HCT116 (cell line): ENCODE measurements at regions not wholly inside any gene's neighbourhood (a gene's known extent, or its start where the extent isn't known, plus 50 kb on each side); places are given as distances from the start of the nearest gene placed in this dataset.

Experiments
- ATAC-seq: fragments of 200-7000 bp; cut with Tn5 transposase; 2 replicates; pipeline ENCODE4 v1.9.1; 2020; ENCODE audit warnings: mild to moderate bottlenecking, moderate library complexity
- BruUV-seq: library from RNA; stranded (reverse); fragments of 400-500 nt; replicated peaks from 2 replicates; lab custom pipeline; 2021; lab: Mats Ljungman, UMichigan
- CTCF ChIA-PET: fragments of 300-600 bp; sonication (Branson Sonifier 250); formaldehyde crosslinking; loops from one replicate; lab custom pipeline; 2021; ENCODE audit warnings: antibody characterized with exemption; lab: Charles Lee
- POLR2A ChIA-PET: fragments of 300-600, 350-600 bp; sonication (Branson Sonifier 250); formaldehyde crosslinking; loops from one replicate; lab custom pipeline; 2021; ENCODE audit warnings: antibody characterized with exemption; lab: Charles Lee
- RAD21 ChIA-PET, 2 experiments: fragments of 300-600 bp; sonication (Branson Sonifier 250); formaldehyde crosslinking; loops; one replicate each; lab custom pipeline; 2023; ENCODE audit warnings: low total read pairs in 2 of 2; ENCODE audit not compliant: uncharacterized antibody in 2 of 2, unreplicated experiment in 2 of 2, low non-redundant PET in 1 of 2; lab: Charles Lee
- DNase-seq: peaks from one replicate; pipeline ENCODE4 v3.0.0-alpha.2; 2010; ENCODE audit warnings: low read depth, low spot score
- H2AFZ ChIP-seq: fragments of 200-600 bp; shearing (Covaris generic), sonication (generic); 2 replicates; pipeline ENCODE4 v1.6.1; 2017; ENCODE audit warnings: low read depth, mixed run types, mixed read lengths, antibody characterized with exemption, low read length; ENCODE audit not compliant: poor library complexity, severe bottlenecking
- H3K27ac ChIP-seq: 2 replicates; pipeline ENCODE4 v1.5.1; 2012; ENCODE audit warnings: low read depth, low read length
- H3K27me3 ChIP-seq: fragments of 200-600 bp; sonication (generic); 2 replicates; pipeline ENCODE4 v1.6.1; 2016; ENCODE audit warnings: mixed run types, low read length, mixed read lengths; ENCODE audit not compliant: insufficient read depth
- H3K36me3 ChIP-seq, 2 experiments: fragments of 200-500 bp in 1 of 2; fragments of 200-600 bp in 1 of 2; sonication (Bioruptor generic) in 1 of 2; sonication (generic) in 1 of 2; 2 replicates each; pipeline versions ENCODE4 v1.5.1 to v1.6.1; 2014 to 2016; ENCODE audit warnings: low read length in 2 of 2, inconsistent platforms in 1 of 2, mixed read lengths in 1 of 2, mixed run types in 1 of 2; ENCODE audit not compliant: insufficient read depth in 2 of 2, control insufficient read depth in 1 of 2
- H3K4me1 ChIP-seq, 2 experiments: fragments of 200-600 bp in 1 of 2; sonication (generic) in 1 of 2; 2 replicates each; pipeline versions ENCODE4 v1.5.1 to v1.6.1; 2012 to 2017; ENCODE audit warnings: low read length in 2 of 2, inconsistent platforms in 1 of 2, mild to moderate bottlenecking in 1 of 2, mixed read lengths in 1 of 2, mixed run types in 1 of 2, moderate library complexity in 1 of 2; ENCODE audit not compliant: insufficient read depth in 2 of 2, control insufficient read depth in 1 of 2
- H3K4me2 ChIP-seq: fragments of 200-600 bp; sonication (generic); 2 replicates; pipeline ENCODE4 v1.6.1; 2017; ENCODE audit warnings: mixed run types, low read length, mixed read lengths
- H3K4me3 ChIP-seq, 2 experiments: fragments of 200-600 bp in 1 of 2; sonication (generic) in 1 of 2; replicated peaks in 1 of 2; 2 replicates each; pipeline ENCODE4 v1.5.1; 2011 to 2016; ENCODE audit warnings: low read length in 2 of 2, control low read depth in 1 of 2, low read depth in 1 of 2, mild to moderate bottlenecking in 1 of 2, mixed read lengths in 1 of 2, mixed run types in 1 of 2
- H3K79me2 ChIP-seq: fragments of 200-600 bp; sonication (generic); 2 replicates; pipeline ENCODE4 v1.6.1; 2017; ENCODE audit warnings: mild to moderate bottlenecking, mixed run types, low read length, moderate library complexity, mixed read lengths; ENCODE audit not compliant: insufficient read depth
- H3K9ac ChIP-seq: fragments of 200-600 bp; sonication (generic); 2 replicates; pipeline ENCODE4 v1.6.1; 2016; ENCODE audit warnings: low read length, mixed read lengths
- H3K9me2 ChIP-seq: fragments of 200-600 bp; sonication (generic), shearing (Covaris generic); 2 replicates; pipeline ENCODE4 v1.6.1; 2017; ENCODE audit warnings: mixed run types, mild to moderate bottlenecking, moderate library complexity; ENCODE audit not compliant: insufficient read depth
- H3K9me3 ChIP-seq, 2 experiments: fragments of 200-500 bp in 1 of 2; fragments of 200-600 bp in 1 of 2; sonication (Bioruptor generic) in 1 of 2; sonication (generic) in 1 of 2; 2 replicates each; pipeline ENCODE4 v1.6.1; 2014 to 2017; ENCODE audit warnings: low read length in 2 of 2, mixed read lengths in 2 of 2, inconsistent platforms in 1 of 2, low read depth in 1 of 2, mild to moderate bottlenecking in 1 of 2, mixed run types in 1 of 2, moderate library complexity in 1 of 2; ENCODE audit not compliant: control insufficient read depth in 1 of 2, insufficient read depth in 1 of 2
- H4K20me1 ChIP-seq: fragments of 200-600 bp; sonication (generic), shearing (Covaris generic); 2 replicates; pipeline ENCODE4 v1.6.1; 2017; ENCODE audit warnings: mixed run types, mild to moderate bottlenecking, moderate library complexity; ENCODE audit not compliant: insufficient read depth
- ATF3 ChIP-seq: IDR thresholded peaks from 2 replicates; pipeline ENCODE4 v1.6.1; 2012
- CBX3 ChIP-seq: IDR thresholded peaks from 2 replicates; pipeline ENCODE4 v1.6.1; 2012; ENCODE audit warnings: low read depth
- CTCF ChIP-seq, 3 experiments: fragments of 200-600 bp in 1 of 3; sonication (generic) in 1 of 3; IDR thresholded peaks in 2 of 3; conservative IDR thresholded peaks in 1 of 3; 2 replicates each; pipeline ENCODE4 v1.5.1; 2012 to 2017; ENCODE audit warnings: low read depth in 2 of 3, low read length in 2 of 3, antibody characterized with exemption in 1 of 3, borderline replicate concordance in 1 of 3, control low read depth in 1 of 3, mild to moderate bottlenecking in 1 of 3, mixed read lengths in 1 of 3, mixed run types in 1 of 3, moderate library complexity in 1 of 3; ENCODE audit not compliant: insufficient read depth in 1 of 3
- EGR1 ChIP-seq: IDR thresholded peaks from 2 replicates; pipeline ENCODE4 v1.6.1; 2012; ENCODE audit warnings: low read depth
- ELF1 ChIP-seq: IDR thresholded peaks from 2 replicates; pipeline ENCODE4 v1.6.1; 2012; ENCODE audit warnings: low read depth, borderline replicate concordance
- EZH2 ChIP-seq: fragments of 200-600 bp; sonication (generic); IDR thresholded peaks from 2 replicates; pipeline ENCODE4 v1.6.1; 2017; ENCODE audit warnings: antibody characterized with exemption, mixed run types
- EZH2phosphoT487 ChIP-seq: fragments of 200-600 bp; IDR thresholded peaks from 2 replicates; pipeline ENCODE4 v1.6.1; 2018; ENCODE audit warnings: antibody characterized with exemption, borderline replicate concordance
- FOSL1 ChIP-seq: IDR thresholded peaks from 2 replicates; pipeline ENCODE4 v1.6.1; 2012; ENCODE audit warnings: low read depth
- MAX ChIP-seq: IDR thresholded peaks from 2 replicates; pipeline ENCODE4 v1.6.1; 2012
- POLR2AphosphoS5 ChIP-seq: IDR thresholded peaks from 2 replicates; pipeline ENCODE4 v1.6.1; 2011; ENCODE audit warnings: mild to moderate bottlenecking, low read depth, low read length, moderate library complexity
- SIN3A ChIP-seq: IDR thresholded peaks from 2 replicates; pipeline ENCODE4 v1.6.1; 2012; ENCODE audit warnings: low read depth
- SRF ChIP-seq: IDR thresholded peaks from 2 replicates; pipeline ENCODE4 v1.6.1; 2012; ENCODE audit warnings: low read depth
- TCF7L2 ChIP-seq: IDR thresholded peaks from 2 replicates; pipeline ENCODE4 v1.7.0; 2011; ENCODE audit warnings: borderline replicate concordance, inconsistent platforms; ENCODE audit not compliant: insufficient read depth, insufficient read length; ENCODE audit errors: extremely low read depth
- YY1 ChIP-seq: IDR thresholded peaks from 2 replicates; pipeline ENCODE4 v1.6.1; 2011; ENCODE audit warnings: low read length, low read depth, moderate library complexity, mild to moderate bottlenecking; ENCODE audit not compliant: insufficient replicate concordance; ENCODE audit errors: extremely low read depth
- ZBTB33 ChIP-seq: IDR thresholded peaks from 2 replicates; pipeline ENCODE4 v1.6.1; 2011; ENCODE audit warnings: mild to moderate bottlenecking, low read length, moderate library complexity; ENCODE audit not compliant: insufficient replicate concordance; ENCODE audit errors: extremely low read depth
- ZFX ChIP-seq: fragments of 450-650 bp; IDR thresholded peaks from 2 replicates; pipeline ENCODE4 v1.6.1; 2017
- ZNF274 ChIP-seq: fragments of 200-500 bp; sonication (Bioruptor generic); IDR thresholded peaks from 2 replicates; pipeline ENCODE4 v1.6.1; 2014; ENCODE audit warnings: mild to moderate bottlenecking, low read depth, low read length, inconsistent platforms
- intact Hi-C: fragments of 100-400 bp; cut with micrococcal nuclease; formaldehyde crosslinking; loops from 2 replicates; pipeline ENCODE4 v1.10.0; 2022

- Histone ChIP-seq H3K9me3 (no peaks in the 10 kb centered on the region), H3K27me3 (no peaks in the 10 kb centered on the region), H3K79me2 (no peaks in the 10 kb centered on the region), H4K20me1 (no peaks in the 10 kb centered on the region), H3K4me3 (no peak overlapping the region), H3K9me2 (no peaks in the 10 kb centered on the region), H3K4me1 (peaks cover 6 to 13% of the 10 kb centered on the region in 2 experiments; a peak in 3 of 4 replicates), H3K9ac (no peak overlapping the region), H3K4me2 (no peak overlapping the region), H3K36me3 (no peaks in the 10 kb centered on the region), H2AFZ (no peak overlapping the region), H3K27ac (no peak overlapping the region)
- CTCF ChIA-PET = interaction anchor here (0.6 kb wide), 1 partner anchor 16 kb away, joined by 3 read pairs; no protein-coding TSS in a partner anchor
- TF ChIP-seq ATF3 (no peak), MAX (no peak), EZH2 (no peak), POLR2AphosphoS5 (no peak), ZNF274 (no peak), EGR1 (no peak), TCF7L2 (no peak), SIN3A (no peak), YY1 (no peak), ZFX (no peak), ZBTB33 (no peak), SRF (no peak), FOSL1 (no peak), CTCF (IDR thresholded peaks at IDR 0.05 in 2 of 3, conservative IDR thresholded peaks at IDR 0.05 in 1 of 3; ENCODE audit: borderline replicate concordance in 1 of 3, insufficient read depth in 1 of 3, low read depth in 2 of 3, low read length in 2 of 3) (no peak), EZH2phosphoT487 (no peak), CBX3 (no peak), ELF1 (no peak)
- no TSS peak for BruUV-seq
- DNase-seq (no peak), ATAC-seq (no peak)
- POLR2A ChIA-PET = no interaction called here
- RAD21 ChIA-PET = no interaction called here
- intact Hi-C loops = no loop called here
Observed at GRCh38 chr2:61660511-61661388, 122.6 kb upstream of the XPO1 start.
